GM12891 (cell line): ENCODE measurements at regions not wholly inside any gene's neighbourhood (a gene's known extent, or its start where the extent isn't known, plus 50 kb on each side); places are given as distances from the start of the nearest gene placed in this dataset.

Source experiments
- POLR2A ChIP-seq: IDR thresholded peaks from 2 replicates; pipeline ENCODE4 v1.6.1; 2011; ENCODE audit warnings: low read depth, low read length, control low read depth
- POLR2AphosphoS5 ChIP-seq: IDR thresholded peaks from 2 replicates; pipeline ENCODE4 v1.6.1; 2011; ENCODE audit warnings: low read depth, low read length, control low read depth

- TF ChIP-seq POLR2A (no peak), POLR2AphosphoS5 (no peak)
Observed at GRCh38 chr5:79849486-79850315, 141.4 kb downstream of the MTX3 start.
